ENCODE measurements at regions not wholly inside any gene's neighbourhood (a gene's known extent, or its start where the extent isn't known, plus 50 kb on each side); places are given as distances from the start of the nearest gene placed in this dataset.
A peak's percentile ranks its signal among the peaks of the same experiment; 100 is the strongest.

GRCh38 chrX:144798972-144799371, 448.3 kb upstream of the SPANXN1 start:
- no peak for DNase-seq

GRCh38 chrX:144801786-144802185, 445.5 kb upstream of the SPANXN1 start:
- no peak for DNase-seq

GRCh38 chrX:144809025-144809424, 438.3 kb upstream of the SPANXN1 start:
- no peak for DNase-seq

GRCh38 chrX:144810539-144810938, 436.8 kb upstream of the SPANXN1 start:
- no peak for DNase-seq

GRCh38 chrX:144819406-144819805, 427.9 kb upstream of the SPANXN1 start:
- no peak for DNase-seq

- no peak for DNase-seq
Observed at GRCh38 chrX:144840616-144841015, 406.7 kb upstream of the SPANXN1 start.

GRCh38 chrX:144849141-144849540, 398.2 kb upstream of the SPANXN1 start:
- DNase-seq = no peak

- DNase-seq = peak; percentile 12
Observed at GRCh38 chrX:144896323-144896722, 351.0 kb upstream of the SPANXN1 start.

GRCh38 chrX:144901521-144901920, 345.8 kb upstream of the SPANXN1 start:
- no peak for DNase-seq

GRCh38 chrX:144916785-144917184, 330.5 kb upstream of the SPANXN1 start:
- no peak for DNase-seq

GRCh38 chrX:144918936-144919335, 328.4 kb upstream of the SPANXN1 start:
- DNase-seq = no peak

- no peak for DNase-seq
Observed at GRCh38 chrX:144946666-144947065, 300.6 kb upstream of the SPANXN1 start.

All from NCI-H1417 treated with DMSO at 0.1 percent for 48 hours (cell line).